ENCODE measurements at regions not wholly inside any gene's neighbourhood (a gene's known extent, or its start where the extent isn't known, plus 50 kb on each side); places are given as distances from the start of the nearest gene placed in this dataset.

DNA sequence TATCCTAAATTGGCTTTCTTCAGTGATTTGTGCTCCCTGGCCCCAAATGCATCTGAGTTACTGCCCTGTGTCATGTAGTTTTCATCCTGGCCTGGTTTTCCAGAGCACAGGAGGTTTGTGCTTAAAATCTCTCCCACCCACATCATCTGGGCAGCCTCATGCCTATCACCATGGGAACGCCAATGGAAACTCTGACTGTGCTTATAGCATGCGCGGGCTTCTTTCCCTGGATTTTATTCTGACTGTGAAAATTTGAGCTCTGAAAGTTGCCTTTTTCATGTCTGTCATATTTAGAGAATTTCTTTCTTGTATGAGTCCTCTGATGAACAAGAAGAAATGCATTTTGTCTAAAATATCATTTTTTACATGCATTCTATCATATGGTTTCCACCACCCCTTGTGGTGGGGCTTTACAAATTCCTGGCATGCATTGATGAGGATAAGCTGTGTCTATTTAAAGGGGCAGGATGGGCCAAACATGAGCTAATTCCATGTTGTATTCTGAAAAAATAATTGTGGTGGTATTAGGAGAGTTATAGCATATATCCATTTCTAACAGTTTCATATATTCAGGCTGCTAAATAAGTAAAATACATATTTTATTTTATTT lies 55.1 kb downstream of the IRAG1 start:
- Histone ChIP-seq H3K4me3 (ENCODE audit: severe bottlenecking) (no peak overlapping the region), H3K36me3 (ENCODE audit: low read depth) (no peaks in the 10 kb centered on the region), H3K27me3 (ENCODE audit: insufficient read depth, poor library complexity, severe bottlenecking) (no peaks in the 10 kb centered on the region), H3K9me3 (ENCODE audit: severe bottlenecking) (no peaks in the 10 kb centered on the region), H3K27ac (ENCODE audit: poor library complexity, severe bottlenecking) (no peak overlapping the region), H3K4me1 (ENCODE audit: insufficient read depth, poor library complexity, severe bottlenecking) (no peaks in the 10 kb centered on the region)
- ATAC-seq (ENCODE audit: low read depth) (no peak), DNase-seq (ENCODE audit: low spot score) (no peak)
- TF ChIP-seq, protein P1, sequence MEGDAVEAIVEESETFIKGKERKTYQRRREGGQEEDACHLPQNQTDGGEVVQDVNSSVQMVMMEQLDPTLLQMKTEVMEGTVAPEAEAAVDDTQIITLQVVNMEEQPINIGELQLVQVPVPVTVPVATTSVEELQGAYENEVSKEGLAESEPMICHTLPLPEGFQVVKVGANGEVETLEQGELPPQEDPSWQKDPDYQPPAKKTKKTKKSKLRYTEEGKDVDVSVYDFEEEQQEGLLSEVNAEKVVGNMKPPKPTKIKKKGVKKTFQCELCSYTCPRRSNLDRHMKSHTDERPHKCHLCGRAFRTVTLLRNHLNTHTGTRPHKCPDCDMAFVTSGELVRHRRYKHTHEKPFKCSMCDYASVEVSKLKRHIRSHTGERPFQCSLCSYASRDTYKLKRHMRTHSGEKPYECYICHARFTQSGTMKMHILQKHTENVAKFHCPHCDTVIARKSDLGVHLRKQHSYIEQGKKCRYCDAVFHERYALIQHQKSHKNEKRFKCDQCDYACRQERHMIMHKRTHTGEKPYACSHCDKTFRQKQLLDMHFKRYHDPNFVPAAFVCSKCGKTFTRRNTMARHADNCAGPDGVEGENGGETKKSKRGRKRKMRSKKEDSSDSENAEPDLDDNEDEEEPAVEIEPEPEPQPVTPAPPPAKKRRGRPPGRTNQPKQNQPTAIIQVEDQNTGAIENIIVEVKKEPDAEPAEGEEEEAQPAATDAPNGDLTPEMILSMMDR (IDR thresholded peaks at IDR 0.05; ENCODE audit: poor library complexity, severe bottlenecking), result no peak

DNA sequence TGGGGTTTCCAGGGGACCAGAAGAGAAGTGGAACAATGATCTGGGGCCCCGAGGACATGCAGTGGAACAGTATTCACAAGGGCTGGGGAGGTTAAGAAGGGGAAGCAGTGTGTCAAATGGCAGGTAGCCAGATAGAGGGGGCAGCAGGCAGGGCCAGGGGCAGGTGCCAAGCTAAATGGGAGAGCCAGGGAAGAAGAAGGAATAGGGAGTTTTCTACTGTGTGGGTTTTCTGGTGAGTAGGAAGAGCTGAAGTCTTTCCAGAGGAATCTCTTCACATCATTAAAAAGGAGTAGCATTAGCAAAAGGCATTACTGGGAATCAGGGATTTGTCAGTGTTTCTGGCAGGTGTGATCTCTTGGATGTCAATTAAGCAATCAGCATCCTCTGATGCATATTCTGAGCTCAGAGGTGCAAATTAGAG lies 55.8 kb downstream of the IRAG1 start:
- Histone ChIP-seq H3K36me3 (ENCODE audit: low read depth) (no peaks in the 10 kb centered on the region), H3K27me3 (ENCODE audit: insufficient read depth, poor library complexity, severe bottlenecking) (no peaks in the 10 kb centered on the region), H3K4me1 (ENCODE audit: insufficient read depth, poor library complexity, severe bottlenecking) (no peaks in the 10 kb centered on the region), H3K4me3 (ENCODE audit: severe bottlenecking) (no peak overlapping the region), H3K9me3 (ENCODE audit: severe bottlenecking) (no peaks in the 10 kb centered on the region), H3K27ac (ENCODE audit: poor library complexity, severe bottlenecking) (no peak overlapping the region)
- DNase-seq (ENCODE audit: low spot score), result no peak
- ATAC-seq (ENCODE audit: low read depth), result no peak
- TF ChIP-seq, protein P1 (IDR thresholded peaks at IDR 0.05; ENCODE audit: poor library complexity, severe bottlenecking), result no peak

DNA sequence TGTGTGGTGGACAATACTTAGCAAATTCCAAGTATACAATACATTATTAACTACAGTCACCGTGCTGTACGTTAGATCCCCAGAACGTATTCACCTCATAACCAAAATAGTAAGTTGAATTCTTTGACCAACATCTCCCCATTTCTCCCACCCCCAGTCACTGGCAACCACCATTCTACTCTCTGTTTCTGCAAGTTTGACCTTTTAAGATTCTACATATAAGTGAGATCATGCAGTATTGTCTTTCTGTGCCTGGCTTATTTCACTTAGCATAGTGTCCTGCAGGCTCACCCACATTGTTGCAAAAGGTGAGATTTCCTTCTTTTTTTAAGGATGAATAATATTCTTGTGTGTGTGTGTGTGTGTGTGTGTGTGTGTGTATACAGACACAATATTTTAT lies 59.1 kb downstream of the IRAG1 start:
- Histone ChIP-seq H3K27ac (ENCODE audit: poor library complexity, severe bottlenecking) (no peak overlapping the region), H3K4me1 (ENCODE audit: insufficient read depth, poor library complexity, severe bottlenecking) (no peaks in the 10 kb centered on the region)

DNA sequence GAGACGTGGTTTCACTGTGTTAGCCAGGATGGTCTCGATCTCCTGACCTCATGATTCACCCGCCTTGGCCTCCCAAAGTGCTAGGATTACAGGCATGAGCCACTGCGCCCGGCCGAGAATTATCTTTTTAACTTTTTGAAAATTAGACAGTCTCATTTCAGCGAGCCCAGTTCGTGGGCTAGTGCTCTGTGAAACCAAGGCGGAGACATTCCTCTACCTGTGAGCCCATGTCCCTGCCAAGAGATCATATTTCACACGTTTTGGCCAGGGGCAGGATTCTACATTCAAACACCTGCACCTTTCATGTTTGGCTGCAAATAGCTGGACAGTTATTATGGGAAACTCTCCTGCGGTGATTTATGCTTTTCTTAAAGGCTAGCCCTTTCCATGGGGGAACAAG lies 60.3 kb downstream of the IRAG1 start:
- Histone ChIP-seq H3K27ac (ENCODE audit: poor library complexity, severe bottlenecking) (no peak overlapping the region), H3K27me3 (ENCODE audit: insufficient read depth, poor library complexity, severe bottlenecking) (no peaks in the 10 kb centered on the region), H3K9me3 (ENCODE audit: severe bottlenecking) (no peaks in the 10 kb centered on the region), H3K4me1 (ENCODE audit: insufficient read depth, poor library complexity, severe bottlenecking) (no peaks in the 10 kb centered on the region), H3K36me3 (ENCODE audit: low read depth) (no peaks in the 10 kb centered on the region), H3K4me3 (ENCODE audit: severe bottlenecking) (no peak overlapping the region)
- no peak for DNase-seq (ENCODE audit: low spot score)
- ATAC-seq (ENCODE audit: low read depth), result peak; percentile 70
- TF ChIP-seq, protein P1 (IDR thresholded peaks at IDR 0.05; ENCODE audit: poor library complexity, severe bottlenecking), result no peak

More for the DNA sequence above, 59.1 kb downstream of the IRAG1 start:
- Histone ChIP-seq H3K27me3 (ENCODE audit: insufficient read depth, poor library complexity, severe bottlenecking) (no peaks in the 10 kb centered on the region), H3K36me3 (ENCODE audit: low read depth) (no peaks in the 10 kb centered on the region), H3K9me3 (ENCODE audit: severe bottlenecking) (no peaks in the 10 kb centered on the region), H3K4me3 (ENCODE audit: severe bottlenecking) (no peak overlapping the region)
- ATAC-seq (ENCODE audit: low read depth) (no peak), DNase-seq (ENCODE audit: low spot score) (no peak)
- TF ChIP-seq, protein P1 (IDR thresholded peaks at IDR 0.05; ENCODE audit: poor library complexity, severe bottlenecking), result no peak

DNA sequence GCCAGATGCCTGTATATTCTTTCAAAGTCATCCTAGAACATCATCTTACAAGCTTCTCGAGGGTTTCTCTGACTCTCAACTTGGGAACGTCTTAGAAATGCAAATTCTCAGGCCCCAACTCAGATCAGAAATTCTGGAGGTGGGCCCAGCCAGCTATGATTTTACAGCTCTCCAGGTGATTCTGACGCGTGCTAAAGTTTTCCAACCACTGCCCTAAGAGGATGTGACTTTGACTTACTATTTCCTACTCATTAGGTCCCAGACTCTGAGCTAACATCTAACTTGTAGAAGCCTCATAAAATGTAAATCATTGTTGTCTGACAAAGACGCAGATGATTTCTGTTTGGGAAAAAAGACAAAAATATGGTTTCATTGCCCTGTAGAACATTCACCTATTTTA lies 61.1 kb downstream of the IRAG1 start:
- Histone ChIP-seq H3K27ac (ENCODE audit: poor library complexity, severe bottlenecking) (no peak overlapping the region), H3K4me3 (ENCODE audit: severe bottlenecking) (no peak overlapping the region), H3K4me1 (ENCODE audit: insufficient read depth, poor library complexity, severe bottlenecking) (no peaks in the 10 kb centered on the region), H3K27me3 (ENCODE audit: insufficient read depth, poor library complexity, severe bottlenecking) (no peaks in the 10 kb centered on the region), H3K36me3 (ENCODE audit: low read depth) (no peaks in the 10 kb centered on the region), H3K9me3 (ENCODE audit: severe bottlenecking) (no peaks in the 10 kb centered on the region)
- ATAC-seq (ENCODE audit: low read depth) (no peak), DNase-seq (ENCODE audit: low spot score) (no peak)
- TF ChIP-seq, protein P1 (IDR thresholded peaks at IDR 0.05; ENCODE audit: poor library complexity, severe bottlenecking), result no peak
